NT2/D1 (cell line): ENCODE measurements at regions not wholly inside any gene's neighbourhood (a gene's known extent, or its start where the extent isn't known, plus 50 kb on each side); places are given as distances from the start of the nearest gene placed in this dataset.

Experiments
- SUZ12 ChIP-seq: IDR thresholded peaks from 2 replicates; pipeline ENCODE4 v1.6.1; 2011; ENCODE audit not compliant: insufficient read length, insufficient read depth; ENCODE audit errors: extremely low read depth
- YY1 ChIP-seq: IDR thresholded peaks from 2 replicates; pipeline ENCODE4 v1.6.1; 2011; ENCODE audit not compliant: insufficient read length, insufficient read depth
- ZNF274 ChIP-seq: IDR thresholded peaks from 2 replicates; pipeline ENCODE4 v1.6.1; 2011; ENCODE audit warnings: mild to moderate bottlenecking, low read depth, low read length

GRCh38 chr1:192732787-192733186 is 76.1 kb upstream of the RGS2 start:
- no peak for TF ChIP-seq ZNF274
- no peak for TF ChIP-seq YY1
- no peak for TF ChIP-seq SUZ12
